Caco-2 (cell line): ENCODE measurements at regions not wholly inside any gene's neighbourhood (a gene's known extent, or its start where the extent isn't known, plus 50 kb on each side); places are given as distances from the start of the nearest gene placed in this dataset.

Experiments
- BruUV-seq: library from RNA; stranded (reverse); fragments of 400-500 nt; replicated peaks from 2 replicates; lab custom pipeline; 2021; lab: Mats Ljungman, UMichigan
- CTCF ChIA-PET: fragments of 300-600 bp; sonication (Branson Sonifier 250); formaldehyde crosslinking; loops from one replicate; lab custom pipeline; 2022; ENCODE audit warnings: antibody characterized with exemption; lab: Charles Lee
- POLR2A ChIA-PET: fragments of 300-600 bp; sonication (Branson Sonifier 250); formaldehyde crosslinking; loops from one replicate; lab custom pipeline; 2022; ENCODE audit warnings: antibody characterized with exemption; lab: Charles Lee
- DNase-seq, 2 experiments: peaks; one replicate each; pipeline versions ENCODE4 v3.0.0 to v3.0.0-alpha.2; 2020 to 2022
- H3K27me3 ChIP-seq: replicated peaks from 2 replicates; pipeline ENCODE4 v1.6.0; 2011; ENCODE audit warnings: low read length; ENCODE audit not compliant: control insufficient read depth, insufficient read depth
- H3K36me3 ChIP-seq: 2 replicates; pipeline ENCODE4 v1.5.1; 2011; ENCODE audit warnings: low read length; ENCODE audit not compliant: control insufficient read depth, insufficient read depth
- H3K4me1 ChIP-seq: fragments of 250-450 bp; sonication (Bioruptor Pico); 2 replicates; pipeline ENCODE4 v1.5.1; 2020; ENCODE audit warnings: mild to moderate bottlenecking
- H3K4me3 ChIP-seq: 2 replicates; pipeline ENCODE4 v1.5.1; 2011; ENCODE audit warnings: low read depth, mild to moderate bottlenecking, control low read depth, low read length
- H3K9me3 ChIP-seq: fragments of 250-450 bp; sonication (Bioruptor Pico); 2 replicates; pipeline ENCODE4 v1.5.1; 2020; ENCODE audit warnings: mild to moderate bottlenecking, moderate library complexity
- H3K27ac Mint-ChIP-seq: one replicate; pipeline ENCODE4 v1.8.0; 2022; ENCODE audit warnings: mixed read lengths; ENCODE audit not compliant: unreplicated experiment
- H3K27me3 Mint-ChIP-seq: one replicate; pipeline ENCODE4 v1.8.0; 2022; ENCODE audit warnings: mixed read lengths; ENCODE audit not compliant: insufficient read depth, unreplicated experiment
- H3K36me3 Mint-ChIP-seq: one replicate; pipeline ENCODE4 v1.8.0; 2022; ENCODE audit warnings: mild to moderate bottlenecking, mixed read lengths; ENCODE audit not compliant: insufficient read depth, unreplicated experiment
- H3K4me1 Mint-ChIP-seq: one replicate; pipeline ENCODE4 v1.8.0; 2022; ENCODE audit warnings: low read depth, mixed read lengths; ENCODE audit not compliant: unreplicated experiment
- H3K4me3 Mint-ChIP-seq: one replicate; pipeline ENCODE4 v1.8.0; 2022; ENCODE audit warnings: mild to moderate bottlenecking, moderate library complexity, mixed read lengths; ENCODE audit not compliant: unreplicated experiment
- H3K9me3 Mint-ChIP-seq: one replicate; pipeline ENCODE4 v1.8.0; 2022; ENCODE audit warnings: mixed read lengths; ENCODE audit not compliant: unreplicated experiment
- intact Hi-C: fragments of 100-400 bp; cut with micrococcal nuclease; formaldehyde crosslinking; loops from one replicate; pipeline ENCODE4 v1.10.0; 2022; ENCODE audit not compliant: unreplicated experiment
- TF ChIP-seq, protein P1 (sequence below), 2 experiments: fragments of 200-600 bp in 1 of 2; IDR thresholded peaks; 1 replicate in 1 of 2; 2 replicates in 1 of 2; pipeline versions ENCODE4 v1.5.1 to v1.8.0; 2011 to 2022; ENCODE audit warnings: antibody characterized with exemption in 1 of 2, control low read depth in 1 of 2, inconsistent platforms in 1 of 2, low read depth in 1 of 2, low read length in 1 of 2, mild to moderate bottlenecking in 1 of 2, moderate library complexity in 1 of 2; ENCODE audit not compliant: insufficient read depth in 1 of 2, severe bottlenecking in 1 of 2, unreplicated experiment in 1 of 2

DNA sequence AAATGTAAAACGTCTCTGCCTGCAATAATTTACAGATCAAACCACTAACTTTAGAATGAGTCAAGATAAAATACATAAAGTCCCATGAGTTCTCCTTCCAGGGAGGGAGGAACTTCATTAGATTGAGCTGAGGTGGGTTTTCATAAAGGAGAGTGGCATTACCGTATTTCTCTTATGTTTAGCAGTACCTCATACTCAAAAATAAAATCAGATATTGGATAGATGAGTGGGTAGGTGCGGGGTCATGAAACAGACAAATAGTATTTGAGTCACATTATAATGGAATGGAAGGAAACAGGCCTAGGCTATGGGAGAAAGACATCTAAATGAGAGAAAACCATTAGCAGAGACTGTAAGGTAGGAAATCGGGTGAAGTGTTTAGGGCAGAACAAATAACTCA lies 166.1 kb upstream of the SMLR1 start:
- no peak overlapping the region for H3K4me3 ChIP-seq
- ChIA-PET POLR2A (no interaction called here), CTCF (no interaction called here)
- intact Hi-C loops, result no loop called here
- Mint-ChIP-seq H3K4me1 (no peaks in the 10 kb centered on the region), H3K4me3 (no peak overlapping the region), H3K9me3 (no peaks in the 10 kb centered on the region), H3K36me3 (no peaks in the 10 kb centered on the region), H3K27ac (no peak overlapping the region), H3K27me3 (peaks cover 16% of the 10 kb centered on the region)
- no peaks in the 10 kb centered on the region for H3K4me1 ChIP-seq
- DNase-seq, result no peak
- H3K36me3 ChIP-seq, result no peaks in the 10 kb centered on the region
- no peaks in the 10 kb centered on the region for H3K9me3 ChIP-seq
- no TSS peak for BruUV-seq
- no peaks in the 10 kb centered on the region for H3K27me3 ChIP-seq
- TF ChIP-seq, protein P1, sequence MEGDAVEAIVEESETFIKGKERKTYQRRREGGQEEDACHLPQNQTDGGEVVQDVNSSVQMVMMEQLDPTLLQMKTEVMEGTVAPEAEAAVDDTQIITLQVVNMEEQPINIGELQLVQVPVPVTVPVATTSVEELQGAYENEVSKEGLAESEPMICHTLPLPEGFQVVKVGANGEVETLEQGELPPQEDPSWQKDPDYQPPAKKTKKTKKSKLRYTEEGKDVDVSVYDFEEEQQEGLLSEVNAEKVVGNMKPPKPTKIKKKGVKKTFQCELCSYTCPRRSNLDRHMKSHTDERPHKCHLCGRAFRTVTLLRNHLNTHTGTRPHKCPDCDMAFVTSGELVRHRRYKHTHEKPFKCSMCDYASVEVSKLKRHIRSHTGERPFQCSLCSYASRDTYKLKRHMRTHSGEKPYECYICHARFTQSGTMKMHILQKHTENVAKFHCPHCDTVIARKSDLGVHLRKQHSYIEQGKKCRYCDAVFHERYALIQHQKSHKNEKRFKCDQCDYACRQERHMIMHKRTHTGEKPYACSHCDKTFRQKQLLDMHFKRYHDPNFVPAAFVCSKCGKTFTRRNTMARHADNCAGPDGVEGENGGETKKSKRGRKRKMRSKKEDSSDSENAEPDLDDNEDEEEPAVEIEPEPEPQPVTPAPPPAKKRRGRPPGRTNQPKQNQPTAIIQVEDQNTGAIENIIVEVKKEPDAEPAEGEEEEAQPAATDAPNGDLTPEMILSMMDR (IDR thresholded peaks at IDR 0.05; ENCODE audit: insufficient read depth in 1 of 2, low read depth in 1 of 2, low read length in 1 of 2, severe bottlenecking in 1 of 2, unreplicated experiment in 1 of 2), result no peak

DNA sequence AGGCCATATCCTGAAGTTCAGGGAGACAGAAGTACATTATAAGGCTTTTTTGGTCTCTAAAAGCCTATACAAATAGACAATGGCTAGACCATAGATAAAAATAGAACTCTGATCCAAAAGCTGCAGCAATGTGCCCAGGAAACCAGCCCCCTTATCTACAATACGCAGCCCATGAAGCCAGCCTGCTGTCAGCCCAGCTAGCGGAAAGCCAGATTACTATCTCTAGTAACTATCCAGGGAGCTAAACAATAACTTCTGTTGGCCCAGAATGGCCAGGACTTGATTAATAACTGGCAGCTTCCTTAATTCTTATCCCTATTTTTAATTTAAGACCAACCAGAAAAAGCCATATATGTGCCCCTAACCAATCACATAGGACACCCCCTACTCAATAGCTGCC lies 160.4 kb upstream of the SMLR1 start:
- H3K4me3 ChIP-seq, result no peak overlapping the region
- H3K27me3 Mint-ChIP-seq, result peaks cover 3% of the 10 kb centered on the region
- H3K36me3 Mint-ChIP-seq, result no peaks in the 10 kb centered on the region
- H3K4me1 Mint-ChIP-seq, result no peaks in the 10 kb centered on the region
- no peak overlapping the region for H3K4me3 Mint-ChIP-seq
- TF ChIP-seq, protein P1 (IDR thresholded peaks at IDR 0.05; ENCODE audit: insufficient read depth in 1 of 2, low read depth in 1 of 2, low read length in 1 of 2, severe bottlenecking in 1 of 2, unreplicated experiment in 1 of 2), result no peak
- H3K9me3 Mint-ChIP-seq, result no peaks in the 10 kb centered on the region
- ChIA-PET POLR2A (no interaction called here), CTCF (no interaction called here)
- no peaks in the 10 kb centered on the region for H3K9me3 ChIP-seq
- no peaks in the 10 kb centered on the region for H3K4me1 ChIP-seq
- no TSS peak for BruUV-seq
- no peak overlapping the region for H3K27ac Mint-ChIP-seq
- intact Hi-C loops, result no loop called here
- no peaks in the 10 kb centered on the region for H3K36me3 ChIP-seq
- DNase-seq, result no peak
- no peaks in the 10 kb centered on the region for H3K27me3 ChIP-seq

DNA sequence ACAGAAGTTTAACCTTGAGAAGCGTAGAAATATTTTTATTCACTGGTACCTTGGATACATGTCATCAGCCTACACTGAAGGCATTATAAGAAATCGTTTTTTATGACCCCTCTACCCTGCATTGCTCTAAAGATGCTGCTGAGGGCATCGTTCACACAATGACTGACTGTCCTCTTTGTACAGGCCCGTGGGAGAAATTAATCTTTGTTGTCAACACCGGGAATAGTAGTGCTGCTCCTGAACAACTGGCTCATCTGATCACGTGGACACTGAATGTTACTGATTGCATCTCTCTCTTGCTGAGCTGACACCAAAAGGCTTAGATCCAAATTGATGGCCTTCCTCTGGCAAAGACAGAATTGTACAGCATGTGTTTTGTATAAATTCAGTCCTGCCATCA lies 157.1 kb upstream of the SMLR1 start:
- intact Hi-C loops, result no loop called here
- H3K36me3 Mint-ChIP-seq, result no peaks in the 10 kb centered on the region
- Histone ChIP-seq H3K9me3 (no peaks in the 10 kb centered on the region), H3K4me3 (no peak overlapping the region), H3K27me3 (no peaks in the 10 kb centered on the region), H3K36me3 (no peaks in the 10 kb centered on the region), H3K4me1 (no peaks in the 10 kb centered on the region)
- TF ChIP-seq, protein P1 (IDR thresholded peaks at IDR 0.05; ENCODE audit: insufficient read depth in 1 of 2, low read depth in 1 of 2, low read length in 1 of 2, severe bottlenecking in 1 of 2, unreplicated experiment in 1 of 2), result no peak
- H3K4me3 Mint-ChIP-seq, result no peak overlapping the region
- H3K9me3 Mint-ChIP-seq, result no peaks in the 10 kb centered on the region
- no peak overlapping the region for H3K27ac Mint-ChIP-seq
- CTCF ChIA-PET, result no interaction called here
- no peak for DNase-seq
- H3K27me3 Mint-ChIP-seq, result peaks cover 2% of the 10 kb centered on the region
- POLR2A ChIA-PET, result no interaction called here
- H3K4me1 Mint-ChIP-seq, result no peaks in the 10 kb centered on the region
- no TSS peak for BruUV-seq
